Retina (tissue), 1 donor: ENCODE measurements at regions not wholly inside any gene's neighbourhood (a gene's known extent, or its start where the extent isn't known, plus 50 kb on each side); places are given as distances from the start of the nearest gene placed in this dataset.
"Not testable (repeated sequence)": the region's sequence is repeated elsewhere in the genome, so short reads cannot be mapped to it uniquely, and the experiment has no call there.

ENCODE experiments used
- DNase-seq: peaks from one replicate; pipeline ENCODE4 v3.0.0-alpha.2; 2016

DNA sequence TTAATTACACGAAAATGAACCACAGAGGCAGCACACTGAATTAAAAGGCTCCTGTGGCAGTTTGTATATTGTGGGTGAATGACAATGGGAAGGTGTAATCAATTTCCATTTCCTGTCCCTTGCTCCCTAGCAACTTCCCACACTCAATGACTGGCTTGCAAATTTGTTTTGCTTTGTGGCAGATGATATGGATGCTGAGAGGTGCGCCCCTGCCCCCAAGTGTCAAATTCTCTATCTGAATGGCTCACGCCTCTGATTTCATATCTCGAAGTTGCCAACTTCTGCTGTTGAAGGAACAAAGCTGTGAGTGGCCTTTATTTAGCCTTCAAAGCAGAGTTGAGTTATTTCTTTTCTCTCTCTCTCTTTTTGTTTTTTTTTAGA, 86.0 kb downstream of the FOXD2 start:
- DNase-seq = no peak

DNA sequence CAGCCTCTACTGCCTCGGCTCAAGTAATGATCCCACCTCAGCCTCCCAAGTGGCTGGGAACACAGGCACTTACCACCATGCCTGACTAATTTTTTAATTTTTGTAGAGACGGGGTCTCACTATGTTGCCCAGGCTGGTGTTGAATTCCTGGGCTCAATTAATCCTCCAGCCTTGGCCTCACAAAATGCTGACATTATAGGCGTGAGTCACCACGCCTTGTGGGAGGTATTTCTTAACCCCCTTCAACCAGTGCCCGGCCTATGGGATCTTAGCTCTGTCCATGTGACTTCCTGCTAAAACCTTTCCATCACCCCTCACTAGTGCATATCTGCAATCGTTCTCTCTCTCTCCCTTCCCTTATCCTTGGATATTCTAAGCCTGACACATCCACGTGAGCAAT, 86.4 kb downstream of the FOXD2 start:
- DNase-seq = no peak

DNA sequence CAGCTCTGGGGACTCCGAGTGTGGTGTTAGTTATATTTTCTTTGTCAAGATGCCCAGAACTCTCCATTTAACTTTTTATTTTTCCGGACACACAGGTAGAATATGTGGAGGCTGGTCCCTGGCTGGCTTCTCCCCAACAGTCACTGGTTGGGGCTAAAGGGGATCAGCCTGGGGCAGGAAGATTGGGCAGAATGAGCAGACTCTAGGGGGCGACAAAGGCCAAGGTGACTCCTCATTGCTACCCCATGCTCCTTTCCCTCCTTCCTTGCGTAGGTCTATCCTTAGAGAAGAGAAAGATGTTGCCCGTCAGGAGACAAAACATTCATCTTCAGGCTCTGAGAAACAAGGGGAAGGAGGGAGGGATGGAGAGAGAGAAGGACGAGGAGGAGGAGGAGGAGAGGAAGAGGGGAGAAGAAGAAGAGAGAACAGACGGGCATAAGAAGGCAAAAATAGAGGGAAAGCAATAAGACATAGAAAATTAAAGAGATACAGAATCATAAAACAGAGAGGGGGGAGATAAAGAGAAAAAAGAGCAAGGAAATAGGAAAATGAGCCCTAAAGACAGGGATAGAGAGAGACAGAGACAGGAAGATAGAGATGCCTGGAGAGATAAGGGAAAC, 89.9 kb downstream of the FOXD2 start:
- no peak for DNase-seq

DNA sequence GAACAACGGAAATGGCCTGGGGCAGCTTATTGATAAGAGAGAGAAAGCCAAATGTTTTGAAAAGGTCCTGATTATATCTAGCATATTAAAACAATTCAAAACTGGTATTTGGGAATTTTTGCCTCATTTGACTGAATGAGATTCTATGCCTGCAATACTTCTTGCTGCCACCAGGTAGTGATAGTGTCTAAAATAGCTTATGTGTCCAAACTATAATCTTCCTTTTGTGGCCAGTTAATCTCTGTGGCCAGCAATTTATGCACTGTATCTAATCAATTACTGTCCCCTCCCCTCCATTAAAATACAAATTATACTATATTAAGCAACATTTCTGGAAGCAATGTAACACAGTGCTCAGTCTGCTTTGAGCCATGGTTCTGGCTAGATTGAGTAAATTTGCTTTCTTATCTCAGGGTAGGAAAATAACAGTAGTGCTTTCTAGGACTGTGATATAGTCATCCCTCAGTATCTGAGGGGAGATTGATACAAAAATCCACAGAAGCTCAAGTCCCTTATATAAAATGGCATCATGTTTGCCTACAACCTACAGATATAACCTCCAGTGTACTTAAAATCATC, 91.8 kb downstream of the FOXD2 start:
- DNase-seq = no peak

- peak; percentile 91 for DNase-seq
Observed at GRCh38 chr1:47532921-47533792, 95.3 kb downstream of the FOXD2 start.

- DNase-seq = peak; percentile 32
Observed at GRCh38 chr1:47533793-47534328, 96.0 kb downstream of the FOXD2 start.

DNA sequence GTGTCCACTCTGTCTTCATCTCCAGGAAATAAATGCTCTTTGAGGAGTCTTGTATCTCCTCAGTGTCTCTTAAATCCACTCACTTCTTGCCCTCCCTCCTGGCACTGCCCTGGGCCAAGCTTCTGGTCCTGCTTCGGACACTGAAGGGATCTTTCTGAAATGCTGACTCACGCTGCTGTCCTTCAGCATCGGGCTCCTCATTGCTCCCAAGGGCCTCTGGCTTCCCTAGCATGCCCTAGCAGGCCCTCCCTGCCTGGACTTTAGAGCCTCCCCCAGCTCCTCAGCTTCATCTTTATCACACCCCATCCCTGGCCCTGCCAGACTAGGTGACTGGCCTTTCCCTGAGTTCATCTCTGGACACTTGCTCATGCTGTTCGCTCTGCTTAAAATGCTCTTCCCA, 96.6 kb downstream of the FOXD2 start:
- no peak for DNase-seq

- DNase-seq = no peak
Observed at GRCh38 chr1:47536646-47537118, 98.8 kb downstream of the FOXD2 start.

GRCh38 chr1:47537268-47537667, 99.4 kb downstream of the FOXD2 start:
- DNase-seq = no peak

DNA sequence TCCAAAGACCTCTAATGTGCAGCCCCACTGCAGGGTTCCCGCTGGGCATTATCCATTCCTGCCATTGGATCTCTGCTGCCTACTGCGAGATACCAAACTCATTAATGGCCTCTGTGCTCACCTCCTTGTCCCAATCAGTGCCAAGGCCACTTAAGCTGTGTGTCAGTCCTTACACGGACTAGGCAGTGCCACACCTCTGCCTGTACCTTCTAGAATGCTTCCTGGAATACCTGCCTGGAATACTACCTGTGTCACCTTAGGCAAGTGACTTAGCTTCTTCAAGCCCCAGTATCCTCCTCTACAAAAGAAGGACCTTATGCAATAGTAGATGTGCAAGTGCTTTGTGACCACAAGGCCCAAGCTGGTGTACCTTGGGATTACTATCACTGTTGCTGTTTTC, 100.1 kb downstream of the FOXD2 start:
- DNase-seq = no peak

- not testable (repeated sequence) for DNase-seq
Observed at GRCh38 chr1:47538530-47538929, 100.7 kb downstream of the FOXD2 start.

DNA sequence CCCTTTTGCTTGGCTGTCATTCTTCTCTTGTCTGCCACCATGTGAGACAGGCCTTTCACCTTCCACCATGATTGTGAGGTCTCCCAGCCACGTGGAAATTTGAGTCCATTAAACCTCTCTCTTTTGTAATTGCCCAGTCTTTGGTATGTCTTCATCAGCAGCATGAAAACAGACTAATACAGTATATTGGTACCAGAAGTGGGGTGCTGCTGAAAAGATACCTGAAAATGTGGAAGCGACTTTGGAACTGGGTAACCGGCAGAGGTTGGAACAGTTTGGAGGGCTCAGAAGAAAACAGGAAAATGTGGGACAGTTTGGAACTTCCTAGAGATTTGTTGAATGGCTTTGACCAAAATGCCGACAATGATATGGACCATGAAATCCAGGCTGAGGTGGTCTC, 103.9 kb downstream of the FOXD2 start:
- not testable (repeated sequence) for DNase-seq

DNA sequence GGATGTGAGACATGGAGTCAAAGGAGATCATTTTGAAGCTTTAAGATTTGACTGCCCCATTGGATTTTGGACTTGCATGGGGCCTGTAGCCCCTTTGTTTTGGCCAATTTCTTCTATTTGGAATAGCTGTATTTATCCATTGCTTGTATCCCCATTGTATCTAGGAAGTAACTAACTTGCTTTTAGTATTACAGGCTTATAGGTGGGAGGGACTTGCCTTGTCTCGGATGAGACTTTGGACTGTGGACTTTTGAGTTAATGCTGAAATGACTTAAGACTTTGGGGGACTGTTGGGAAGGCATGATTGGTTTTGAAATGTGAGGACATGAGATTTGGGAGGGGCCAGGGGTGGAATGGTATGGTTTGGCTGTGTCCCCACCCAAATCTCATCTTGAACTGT, 105.2 kb downstream of the FOXD2 start:
- DNase-seq = not testable (repeated sequence)

DNA sequence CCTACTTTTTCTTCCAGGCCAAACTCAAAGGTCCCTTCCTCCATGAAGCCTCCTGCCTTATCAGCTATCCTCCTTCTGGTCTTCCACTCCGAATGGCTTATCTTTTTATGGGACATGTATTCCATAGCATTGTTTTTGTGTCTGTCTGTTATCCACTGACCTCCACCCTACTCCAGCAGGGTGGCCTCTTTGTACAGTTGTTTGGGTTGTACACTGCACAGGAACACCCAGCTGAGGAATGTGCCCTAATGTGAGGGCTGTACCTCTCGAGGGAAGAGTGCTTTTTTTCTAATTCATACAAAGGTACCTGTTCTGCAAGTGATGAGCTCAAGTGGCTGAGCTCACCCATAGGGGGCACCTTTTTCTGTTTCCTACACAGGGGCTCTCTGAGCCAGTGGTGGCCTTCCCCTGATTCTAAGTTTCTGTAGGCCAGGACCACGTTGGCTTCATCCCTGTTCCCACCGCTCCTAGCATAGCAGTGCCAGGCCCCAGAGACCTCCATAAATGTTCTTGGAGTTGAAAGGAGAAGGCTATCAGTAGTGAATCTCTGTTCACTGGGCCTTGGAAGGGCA, 108.2 kb downstream of the FOXD2 start:
- DNase-seq = no peak

GRCh38 chr1:47547753-47548573, 110.1 kb downstream of the FOXD2 start:
- no peak for DNase-seq

GRCh38 chr1:47548637-47549036, 110.8 kb downstream of the FOXD2 start:
- no peak for DNase-seq

- no peak for DNase-seq
Observed at GRCh38 chr1:47549532-47549931, 111.7 kb downstream of the FOXD2 start.

DNA sequence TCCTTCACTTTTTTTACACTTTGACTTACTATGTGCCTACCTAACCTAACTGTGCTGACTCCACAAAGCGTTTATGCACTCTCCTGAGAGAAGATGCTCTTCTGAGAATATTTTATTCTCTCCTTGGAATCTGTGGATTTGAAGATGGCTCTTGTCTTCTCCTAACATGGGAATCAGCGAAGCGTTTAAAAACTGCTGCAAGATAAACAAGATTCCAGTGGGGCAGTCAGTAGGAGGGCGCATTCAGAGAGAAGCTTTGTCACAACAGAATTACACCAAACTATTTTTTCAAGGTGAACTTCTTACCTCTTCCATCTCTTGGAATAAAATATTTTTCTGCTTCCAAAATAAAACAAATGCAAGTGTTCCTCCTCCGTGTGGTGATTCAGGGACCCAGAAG, 113.1 kb downstream of the FOXD2 start:
- no peak for DNase-seq

GRCh38 chr1:47551971-47552528, 114.2 kb downstream of the FOXD2 start:
- DNase-seq = no peak

DNA sequence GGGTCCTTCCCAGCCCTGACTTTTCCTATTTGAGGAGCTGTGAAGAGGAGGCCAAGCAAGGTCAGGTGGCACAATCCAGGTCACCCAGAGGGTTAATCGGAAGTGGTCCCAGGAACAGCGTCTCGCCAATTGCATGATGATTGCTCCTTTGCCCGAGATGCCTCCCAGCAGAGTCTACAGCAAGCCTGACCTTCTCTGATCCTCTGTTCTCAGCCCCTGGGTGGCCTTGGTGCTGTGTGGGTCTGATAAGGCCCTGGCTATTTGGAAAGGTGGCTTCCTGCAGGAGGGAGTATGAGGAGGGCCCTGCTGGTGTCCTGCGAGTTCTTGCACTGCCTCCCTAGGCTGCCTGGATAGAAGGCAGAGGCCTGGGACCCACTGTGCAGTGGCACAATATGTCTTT, 116.2 kb downstream of the FOXD2 start:
- no peak for DNase-seq

DNA sequence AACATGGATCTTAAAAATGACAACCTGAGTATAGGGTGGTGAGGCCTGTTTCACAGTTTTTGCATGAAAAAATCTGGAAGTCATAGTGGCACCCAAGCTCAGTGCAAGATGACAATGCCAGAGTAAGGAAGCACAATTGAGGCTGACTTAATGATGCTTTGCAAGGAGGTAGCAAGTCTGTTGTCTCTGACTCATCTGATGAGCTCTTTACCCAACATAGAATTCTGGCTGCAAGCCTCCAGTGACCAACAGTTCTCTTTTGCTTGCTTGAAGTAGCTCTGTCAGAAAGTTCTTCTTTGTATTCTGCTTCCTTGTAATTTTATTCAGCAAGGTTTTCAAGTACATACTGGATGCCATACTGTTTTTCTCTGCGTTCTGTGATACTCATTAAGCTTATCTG, 117.1 kb downstream of the FOXD2 start:
- DNase-seq = no peak

GRCh38 chr1:47555306-47555705, 117.5 kb downstream of the FOXD2 start:
- DNase-seq = no peak
